ENCODE measurements at regions not wholly inside any gene's neighbourhood (a gene's known extent, or its start where the extent isn't known, plus 50 kb on each side); places are given as distances from the start of the nearest gene placed in this dataset.
"Not testable (repeated sequence)": the region's sequence is repeated elsewhere in the genome, so short reads cannot be mapped to it uniquely, and the experiment has no call there.

GRCh38 chr5:159588941-159589340 lies 258.7 kb upstream of the IL12B start:
- Histone ChIP-seq H3K9me3 (ENCODE audit: low read depth) (no peaks in the 10 kb centered on the region), H2AFZ (no peak overlapping the region), H3K4me3 (no peak overlapping the region), H3K9ac (no peak overlapping the region), H3K9me2 (ENCODE audit: insufficient read depth) (no peaks in the 10 kb centered on the region), H3K4me1 (ENCODE audit: insufficient read depth) (no peaks in the 10 kb centered on the region), H3K79me2 (ENCODE audit: insufficient read depth) (no peaks in the 10 kb centered on the region), H3K27me3 (replicated peaks; ENCODE audit: insufficient read depth) (no peaks in the 10 kb centered on the region), H4K20me1 (ENCODE audit: insufficient read depth) (no peaks in the 10 kb centered on the region), H3K4me2 (ENCODE audit: unreplicated experiment) (no peak overlapping the region), H3K36me3 (ENCODE audit: low read depth) (no peaks in the 10 kb centered on the region), H3F3A (ENCODE audit: insufficient read depth) (no peaks in the 10 kb centered on the region), H3K27ac (no peak overlapping the region)
- TF ChIP-seq EZH2 (IDR thresholded peaks at IDR 0.05; ENCODE audit: insufficient read depth, poor library complexity, severe bottlenecking), result no peak
- TF ChIP-seq EZH2phosphoT487 (IDR thresholded peaks at IDR 0.05; ENCODE audit: insufficient read depth, low read depth), result no peak
- WGBS, 2 experiments (ENCODE audit: low coverage in 1 of 2, low lambda C conversion rate in 2 of 2, missing lambda C conversion rate in 2 of 2), result 66 to 70% methylated on average over 6 of the region's 6 CpGs
- in situ Hi-C loops (cut with MboI), result no loop called here
- no peak for DNase-seq

- H2AFZ ChIP-seq, result no peak overlapping the region
- no peaks in the 10 kb centered on the region for H3K9me2 ChIP-seq (ENCODE audit: insufficient read depth)
- in situ Hi-C loops (cut with MboI), result no loop called here
- no peaks in the 10 kb centered on the region for H3K79me2 ChIP-seq (ENCODE audit: insufficient read depth)
- no peaks in the 10 kb centered on the region for H3K36me3 ChIP-seq (ENCODE audit: low read depth)
- no peaks in the 10 kb centered on the region for H3K4me1 ChIP-seq (ENCODE audit: insufficient read depth)
- DNase-seq, result peak; percentile 8
- no peak overlapping the region for H3K4me2 ChIP-seq (ENCODE audit: unreplicated experiment)
- no peak for TF ChIP-seq EZH2 (IDR thresholded peaks at IDR 0.05; ENCODE audit: insufficient read depth, poor library complexity, severe bottlenecking)
- TF ChIP-seq EZH2phosphoT487 (IDR thresholded peaks at IDR 0.05; ENCODE audit: insufficient read depth, low read depth), result no peak
- 61 to 67% methylated on average over 1 of the region's 1 CpG for WGBS, 2 experiments (ENCODE audit: low coverage in 1 of 2, low lambda C conversion rate in 2 of 2, missing lambda C conversion rate in 2 of 2)
- H4K20me1 ChIP-seq (ENCODE audit: insufficient read depth), result no peaks in the 10 kb centered on the region
- no peaks in the 10 kb centered on the region for H3K27me3 ChIP-seq (replicated peaks; ENCODE audit: insufficient read depth)
- H3K4me3 ChIP-seq, result no peak overlapping the region
- H3K9me3 ChIP-seq (ENCODE audit: low read depth), result no peaks in the 10 kb centered on the region
- no peak overlapping the region for H3K9ac ChIP-seq
- no peak overlapping the region for H3K27ac ChIP-seq
- no peaks in the 10 kb centered on the region for H3F3A ChIP-seq (ENCODE audit: insufficient read depth)
These were observed 263.3 kb upstream of the IL12B start for GRCh38 chr5:159593518-159594073.

DNA sequence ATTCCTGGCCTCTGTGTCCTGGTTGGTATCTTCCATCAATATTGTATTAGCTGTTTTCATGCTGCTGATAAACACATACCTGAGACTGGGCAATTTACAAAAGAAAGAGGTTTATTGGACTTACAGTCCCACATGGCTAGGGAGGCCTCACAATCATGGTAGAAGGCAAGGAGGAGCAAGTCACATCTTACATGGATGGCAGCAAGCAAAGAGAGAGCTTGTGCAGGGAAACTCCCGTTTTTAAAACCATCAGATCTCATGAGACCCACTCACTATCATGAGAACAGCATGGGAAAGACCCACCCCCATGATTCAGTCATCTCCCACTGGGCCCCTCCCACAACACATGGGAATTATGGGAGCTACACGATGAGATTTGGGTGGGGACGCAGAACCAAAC lies 265.3 kb upstream of the IL12B start:
- H3K27ac ChIP-seq; H3K9me3 ChIP-seq (ENCODE audit: low read depth); in situ Hi-C loops (cut with MboI); H3F3A ChIP-seq (ENCODE audit: insufficient read depth); DNase-seq; H3K9me2 ChIP-seq (ENCODE audit: insufficient read depth); H3K36me3 ChIP-seq (ENCODE audit: low read depth); H3K4me1 ChIP-seq (ENCODE audit: insufficient read depth); H3K4me3 ChIP-seq; H4K20me1 ChIP-seq (ENCODE audit: insufficient read depth); H3K4me2 ChIP-seq (ENCODE audit: unreplicated experiment); H2AFZ ChIP-seq; H3K27me3 ChIP-seq (replicated peaks; ENCODE audit: insufficient read depth); H3K79me2 ChIP-seq (ENCODE audit: insufficient read depth); H3K9ac ChIP-seq: not testable (repeated sequence)
- WGBS, 2 experiments (ENCODE audit: low coverage in 1 of 2, low lambda C conversion rate in 2 of 2, missing lambda C conversion rate in 2 of 2), result 67 to 71% methylated on average over 3 of the region's 3 CpGs

DNA sequence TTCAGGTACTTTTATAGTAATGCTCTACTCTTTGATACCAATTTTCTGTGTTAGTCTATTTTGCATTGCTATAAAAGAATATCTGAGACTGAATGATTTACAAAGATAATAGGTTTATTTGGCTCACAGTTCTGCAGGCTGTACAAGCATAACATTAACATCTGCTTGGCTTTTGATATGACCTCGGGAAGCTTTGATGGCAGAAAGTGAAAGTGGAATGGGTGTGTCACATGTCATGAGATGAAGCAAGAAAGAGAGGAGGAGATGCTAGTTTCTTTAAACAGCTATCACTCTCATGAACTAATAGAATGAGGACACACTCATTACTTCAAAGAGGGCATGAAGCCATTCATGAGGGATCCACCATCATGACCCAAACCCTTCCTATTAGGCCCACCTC lies 270.9 kb upstream of the IL12B start:
- Histone ChIP-seq H3K4me2 (ENCODE audit: unreplicated experiment) (no peak overlapping the region), H3K27me3 (replicated peaks; ENCODE audit: insufficient read depth) (no peaks in the 10 kb centered on the region), H3K4me1 (ENCODE audit: insufficient read depth) (peaks cover 8% of the 10 kb centered on the region; the same call in 1 of the 2 replicates), H3K4me3 (no peak overlapping the region), H3K79me2 (ENCODE audit: insufficient read depth) (no peaks in the 10 kb centered on the region), H3K9me3 (ENCODE audit: low read depth) (no peaks in the 10 kb centered on the region), H2AFZ (no peak overlapping the region), H3F3A (ENCODE audit: insufficient read depth) (no peaks in the 10 kb centered on the region), H3K9me2 (ENCODE audit: insufficient read depth) (no peaks in the 10 kb centered on the region), H3K9ac (no peak overlapping the region), H3K36me3 (ENCODE audit: low read depth) (no peaks in the 10 kb centered on the region), H3K27ac (no peak overlapping the region), H4K20me1 (ENCODE audit: insufficient read depth) (no peaks in the 10 kb centered on the region)
- in situ Hi-C loops (cut with MboI), result no loop called here
- no peak for TF ChIP-seq EZH2phosphoT487 (IDR thresholded peaks at IDR 0.05; ENCODE audit: insufficient read depth, low read depth)
- TF ChIP-seq EZH2 (IDR thresholded peaks at IDR 0.05; ENCODE audit: insufficient read depth, poor library complexity, severe bottlenecking), result no peak
- WGBS, 2 experiments (ENCODE audit: low coverage in 1 of 2, low lambda C conversion rate in 2 of 2, missing lambda C conversion rate in 2 of 2), result 0 to 5% methylated on average over 1 of the region's 1 CpG
- DNase-seq, result no peak

DNA sequence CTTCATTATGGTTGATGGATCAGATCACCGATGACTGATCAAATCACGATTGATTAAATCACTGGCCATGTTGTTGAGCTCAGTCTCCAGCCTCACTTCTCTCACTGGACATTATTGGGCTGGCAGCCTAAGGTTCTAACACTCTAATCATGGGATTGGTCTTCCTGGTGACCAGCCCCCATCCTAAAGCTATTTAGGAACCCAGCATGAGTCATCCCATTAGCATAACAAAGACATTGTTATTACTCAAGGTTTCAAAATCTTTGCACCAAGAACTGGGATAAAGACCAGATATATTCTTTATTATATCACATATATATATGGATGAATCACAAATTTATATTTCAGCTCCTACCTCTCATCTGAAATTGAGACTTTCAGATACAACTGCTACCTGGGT lies 272.1 kb upstream of the IL12B start:
- H3K9me3 ChIP-seq (ENCODE audit: low read depth), result no peaks in the 10 kb centered on the region
- no peak overlapping the region for H3K4me3 ChIP-seq
- H3K9ac ChIP-seq, result no peak overlapping the region
- H3K27ac ChIP-seq, result no peak overlapping the region
- in situ Hi-C loops (cut with MboI), result no loop called here
- no peaks in the 10 kb centered on the region for H4K20me1 ChIP-seq (ENCODE audit: insufficient read depth)
- no peaks in the 10 kb centered on the region for H3F3A ChIP-seq (ENCODE audit: insufficient read depth)
- TF ChIP-seq EZH2phosphoT487 (IDR thresholded peaks at IDR 0.05; ENCODE audit: insufficient read depth, low read depth) (no peak), EZH2 (IDR thresholded peaks at IDR 0.05; ENCODE audit: insufficient read depth, poor library complexity, severe bottlenecking) (no peak)
- H3K9me2 ChIP-seq (ENCODE audit: insufficient read depth), result no peaks in the 10 kb centered on the region
- 81 to 91% methylated on average over 2 of the region's 2 CpGs for WGBS, 2 experiments (ENCODE audit: low coverage in 1 of 2, low lambda C conversion rate in 2 of 2, missing lambda C conversion rate in 2 of 2)
- no peak overlapping the region for H3K4me2 ChIP-seq (ENCODE audit: unreplicated experiment)
- peaks cover 8% of the 10 kb centered on the region; the same call in 1 of the 2 replicates for H3K4me1 ChIP-seq (ENCODE audit: insufficient read depth)
- H3K79me2 ChIP-seq (ENCODE audit: insufficient read depth), result no peaks in the 10 kb centered on the region
- H3K36me3 ChIP-seq (ENCODE audit: low read depth), result no peaks in the 10 kb centered on the region
- DNase-seq, result peak; percentile 11
- no peaks in the 10 kb centered on the region for H3K27me3 ChIP-seq (replicated peaks; ENCODE audit: insufficient read depth)
- no peak overlapping the region for H2AFZ ChIP-seq

Data from GM23248 (cell line).